ENCODE measurements at regions not wholly inside any gene's neighbourhood (a gene's known extent, or its start where the extent isn't known, plus 50 kb on each side); places are given as distances from the start of the nearest gene placed in this dataset.

GRCh38 chr17:10976401-10976800 lies 138.5 kb upstream of the PIRT start:
- Mint-ChIP-seq H3K4me1 (ENCODE audit: unreplicated experiment) (no peaks in the 10 kb centered on the region), H3K36me3 (ENCODE audit: low read depth, unreplicated experiment) (peaks cover 4% of the 10 kb centered on the region), H3K27ac (ENCODE audit: unreplicated experiment) (no peak overlapping the region), H3K9me3 (ENCODE audit: unreplicated experiment) (peaks cover 28% of the 10 kb centered on the region), H3K4me3 (ENCODE audit: unreplicated experiment) (no peak overlapping the region), H3K27me3 (ENCODE audit: unreplicated experiment) (peaks cover 1% of the 10 kb centered on the region)
- no peak for TF ChIP-seq CTCF (IDR thresholded peaks at IDR 0.05; ENCODE audit: unreplicated experiment)
- DNase-seq (ENCODE audit: low spot score) = no peak

GRCh38 chr17:10968007-10968406 lies 130.1 kb upstream of the PIRT start:
- Mint-ChIP-seq H3K4me3 (ENCODE audit: unreplicated experiment) (no peak overlapping the region), H3K27me3 (ENCODE audit: unreplicated experiment) (no peaks in the 10 kb centered on the region), H3K27ac (ENCODE audit: unreplicated experiment) (no peak overlapping the region), H3K4me1 (ENCODE audit: unreplicated experiment) (no peaks in the 10 kb centered on the region), H3K9me3 (ENCODE audit: unreplicated experiment) (peaks cover 25% of the 10 kb centered on the region), H3K36me3 (ENCODE audit: low read depth, unreplicated experiment) (peaks cover 8% of the 10 kb centered on the region)
- no peak for DNase-seq (ENCODE audit: low spot score)
- no peak for TF ChIP-seq CTCF (IDR thresholded peaks at IDR 0.05; ENCODE audit: unreplicated experiment)

GRCh38 chr17:10956821-10957220 lies 118.9 kb upstream of the PIRT start:
- Mint-ChIP-seq H3K4me3 (ENCODE audit: unreplicated experiment) (no peak overlapping the region), H3K27me3 (ENCODE audit: unreplicated experiment) (peaks cover under 1% of the 10 kb centered on the region), H3K9me3 (ENCODE audit: unreplicated experiment) (peaks cover 26% of the 10 kb centered on the region)

GRCh38 chr17:10944819-10945218 lies 106.9 kb upstream of the PIRT start:
- no peak for DNase-seq (ENCODE audit: low spot score)
- H3K27ac Mint-ChIP-seq (ENCODE audit: unreplicated experiment) = no peak overlapping the region
- peaks cover 33% of the 10 kb centered on the region for H3K9me3 Mint-ChIP-seq (ENCODE audit: unreplicated experiment)
- no peaks in the 10 kb centered on the region for H3K4me1 Mint-ChIP-seq (ENCODE audit: unreplicated experiment)
- peaks cover 10% of the 10 kb centered on the region for H3K36me3 Mint-ChIP-seq (ENCODE audit: low read depth, unreplicated experiment)
- H3K27me3 Mint-ChIP-seq (ENCODE audit: unreplicated experiment) = peaks cover 8% of the 10 kb centered on the region
- no peak for TF ChIP-seq CTCF (IDR thresholded peaks at IDR 0.05; ENCODE audit: unreplicated experiment)
- H3K4me3 Mint-ChIP-seq (ENCODE audit: unreplicated experiment) = no peak overlapping the region

More at GRCh38 chr17:10956821-10957220, 118.9 kb upstream of the PIRT start:
- H3K27ac Mint-ChIP-seq (ENCODE audit: unreplicated experiment) = no peak overlapping the region
- DNase-seq (ENCODE audit: low spot score) = no peak
- TF ChIP-seq CTCF (IDR thresholded peaks at IDR 0.05; ENCODE audit: unreplicated experiment) = no peak
- H3K4me1 Mint-ChIP-seq (ENCODE audit: unreplicated experiment) = no peaks in the 10 kb centered on the region
- no peaks in the 10 kb centered on the region for H3K36me3 Mint-ChIP-seq (ENCODE audit: low read depth, unreplicated experiment)

GRCh38 chr17:10936931-10937330 lies 99.0 kb upstream of the PIRT start:
- peaks cover 30% of the 10 kb centered on the region for H3K9me3 Mint-ChIP-seq (ENCODE audit: unreplicated experiment)
- no peak for TF ChIP-seq CTCF (IDR thresholded peaks at IDR 0.05; ENCODE audit: unreplicated experiment)

More at GRCh38 chr17:10936931-10937330, 99.0 kb upstream of the PIRT start:
- Mint-ChIP-seq H3K4me1 (ENCODE audit: unreplicated experiment) (no peaks in the 10 kb centered on the region), H3K27me3 (ENCODE audit: unreplicated experiment) (no peaks in the 10 kb centered on the region), H3K36me3 (ENCODE audit: low read depth, unreplicated experiment) (peaks cover 3% of the 10 kb centered on the region), H3K4me3 (ENCODE audit: unreplicated experiment) (no peak overlapping the region), H3K27ac (ENCODE audit: unreplicated experiment) (no peak overlapping the region)
- no peak for DNase-seq (ENCODE audit: low spot score)

All from endothelial cell (in vitro differentiated cells).